Endodermal cell (in vitro differentiated cells): ENCODE measurements at regions not wholly inside any gene's neighbourhood (a gene's known extent, or its start where the extent isn't known, plus 50 kb on each side); places are given as distances from the start of the nearest gene placed in this dataset.

Experiments
- DNase-seq: peaks from one replicate; pipeline ENCODE4 v3.0.0-alpha.2; 2017
- H3K27ac ChIP-seq: 2 replicates; pipeline ENCODE4 v1.5.1; 2013; ENCODE audit warnings: mild to moderate bottlenecking, low read depth, low read length, moderate library complexity
- H3K27me3 ChIP-seq: 2 replicates; pipeline ENCODE4 v1.6.1; 2013; ENCODE audit warnings: mild to moderate bottlenecking, low read length, moderate library complexity; ENCODE audit not compliant: insufficient read depth, control insufficient read depth, poor library complexity, severe bottlenecking
- H3K36me3 ChIP-seq: 2 replicates; pipeline ENCODE4 v1.7.0; 2013; ENCODE audit warnings: mild to moderate bottlenecking, low read length, moderate library complexity; ENCODE audit not compliant: control insufficient read depth, insufficient read depth
- H3K4me1 ChIP-seq: one replicate; pipeline ENCODE4 v1.7.0; 2013; ENCODE audit warnings: low read length; ENCODE audit not compliant: control insufficient read depth, insufficient read depth
- H3K4me3 ChIP-seq: 2 replicates; pipeline ENCODE4 v1.5.1; 2013; ENCODE audit warnings: mild to moderate bottlenecking, low read length, moderate library complexity
- H3K9ac ChIP-seq: 2 replicates; pipeline ENCODE4 v1.6.1; 2013; ENCODE audit warnings: mild to moderate bottlenecking, low read length, moderate library complexity; ENCODE audit not compliant: poor library complexity, severe bottlenecking; ENCODE audit errors: extremely low read depth
- H3K9me3 ChIP-seq: 2 replicates; pipeline ENCODE4 v1.6.1; 2013; ENCODE audit warnings: mild to moderate bottlenecking, low read length, moderate library complexity; ENCODE audit not compliant: control insufficient read depth
- H3K27ac Mint-ChIP-seq: 2 replicates; pipeline ENCODE4 v1.8.0; 2020; ENCODE audit warnings: mixed read lengths
- H3K27me3 Mint-ChIP-seq: 2 replicates; pipeline ENCODE4 v1.8.0; 2021; ENCODE audit warnings: mild to moderate bottlenecking, mixed read lengths; ENCODE audit not compliant: insufficient read depth
- H3K36me3 Mint-ChIP-seq: 2 replicates; pipeline ENCODE4 v1.8.0; 2020; ENCODE audit warnings: low read depth, mixed read lengths
- H3K4me1 Mint-ChIP-seq: 2 replicates; pipeline ENCODE4 v1.8.0; 2020; ENCODE audit warnings: mixed read lengths
- H3K4me3 Mint-ChIP-seq: 2 replicates; pipeline ENCODE4 v1.8.0; 2020; ENCODE audit warnings: mild to moderate bottlenecking, moderate library complexity, mixed read lengths
- H3K9me3 Mint-ChIP-seq: 2 replicates; pipeline ENCODE4 v1.8.0; 2020; ENCODE audit warnings: mild to moderate bottlenecking, mixed read lengths
- WGBS, 2 experiments: methylation state at CpG; one replicate each; pipeline versions ENCODE4 v1.1.5 to v1.1.7; 2013; ENCODE audit warnings: missing lambda C conversion rate in 2 of 2, mixed read lengths in 1 of 2; ENCODE audit not compliant: insufficient coverage in 1 of 2, insufficient read length in 1 of 2; 5-methylcytosine and 5-hydroxymethylcytosine counted together
- TF ChIP-seq, protein P1 (sequence below): fragments of 200-600 bp; sonication (generic); conservative IDR thresholded peaks from 2 replicates; pipeline ENCODE4 v1.5.0; 2021; ENCODE audit warnings: antibody characterized with exemption, mild to moderate bottlenecking

DNA sequence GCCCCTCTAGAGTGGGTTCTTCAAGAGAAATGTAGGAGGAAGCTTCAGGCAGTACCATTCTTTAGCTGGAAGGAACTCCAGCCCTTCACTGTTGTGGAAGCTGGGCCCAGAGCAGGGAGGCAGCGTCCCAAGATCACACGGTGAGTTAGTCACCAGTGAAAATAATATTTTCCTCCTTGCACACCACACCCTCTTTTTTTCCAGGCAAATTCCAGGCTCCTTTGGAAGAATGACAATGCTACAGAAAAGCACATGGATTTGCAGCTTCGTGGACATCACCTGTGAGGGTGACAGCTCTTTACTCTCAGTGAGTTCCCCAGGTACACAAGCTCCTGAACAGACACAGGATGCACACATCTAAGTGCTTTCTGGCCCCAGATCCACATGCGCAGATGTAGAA, 157.1 kb downstream of the COL6A3 start:
- no peak overlapping the region for H3K27ac ChIP-seq
- peaks cover 2% of the 10 kb centered on the region for H3K4me1 Mint-ChIP-seq
- no peak overlapping the region for H3K27ac Mint-ChIP-seq
- H3K4me1 ChIP-seq, result peaks cover 4% of the 10 kb centered on the region
- DNase-seq, result no peak
- no peak overlapping the region for H3K4me3 Mint-ChIP-seq
- no peaks in the 10 kb centered on the region for H3K27me3 ChIP-seq
- no peaks in the 10 kb centered on the region for H3K36me3 Mint-ChIP-seq
- H3K27me3 Mint-ChIP-seq, result no peaks in the 10 kb centered on the region
- no peaks in the 10 kb centered on the region for H3K9me3 ChIP-seq
- TF ChIP-seq, protein P1, sequence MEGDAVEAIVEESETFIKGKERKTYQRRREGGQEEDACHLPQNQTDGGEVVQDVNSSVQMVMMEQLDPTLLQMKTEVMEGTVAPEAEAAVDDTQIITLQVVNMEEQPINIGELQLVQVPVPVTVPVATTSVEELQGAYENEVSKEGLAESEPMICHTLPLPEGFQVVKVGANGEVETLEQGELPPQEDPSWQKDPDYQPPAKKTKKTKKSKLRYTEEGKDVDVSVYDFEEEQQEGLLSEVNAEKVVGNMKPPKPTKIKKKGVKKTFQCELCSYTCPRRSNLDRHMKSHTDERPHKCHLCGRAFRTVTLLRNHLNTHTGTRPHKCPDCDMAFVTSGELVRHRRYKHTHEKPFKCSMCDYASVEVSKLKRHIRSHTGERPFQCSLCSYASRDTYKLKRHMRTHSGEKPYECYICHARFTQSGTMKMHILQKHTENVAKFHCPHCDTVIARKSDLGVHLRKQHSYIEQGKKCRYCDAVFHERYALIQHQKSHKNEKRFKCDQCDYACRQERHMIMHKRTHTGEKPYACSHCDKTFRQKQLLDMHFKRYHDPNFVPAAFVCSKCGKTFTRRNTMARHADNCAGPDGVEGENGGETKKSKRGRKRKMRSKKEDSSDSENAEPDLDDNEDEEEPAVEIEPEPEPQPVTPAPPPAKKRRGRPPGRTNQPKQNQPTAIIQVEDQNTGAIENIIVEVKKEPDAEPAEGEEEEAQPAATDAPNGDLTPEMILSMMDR, result no peak
- no peaks in the 10 kb centered on the region for H3K9me3 Mint-ChIP-seq
- no peak overlapping the region for H3K4me3 ChIP-seq
- H3K36me3 ChIP-seq, result no peaks in the 10 kb centered on the region
- 90 to 94% methylated on average over 2 to 4 of the region's 4 CpGs for WGBS, 2 experiments
- no peak overlapping the region for H3K9ac ChIP-seq

DNA sequence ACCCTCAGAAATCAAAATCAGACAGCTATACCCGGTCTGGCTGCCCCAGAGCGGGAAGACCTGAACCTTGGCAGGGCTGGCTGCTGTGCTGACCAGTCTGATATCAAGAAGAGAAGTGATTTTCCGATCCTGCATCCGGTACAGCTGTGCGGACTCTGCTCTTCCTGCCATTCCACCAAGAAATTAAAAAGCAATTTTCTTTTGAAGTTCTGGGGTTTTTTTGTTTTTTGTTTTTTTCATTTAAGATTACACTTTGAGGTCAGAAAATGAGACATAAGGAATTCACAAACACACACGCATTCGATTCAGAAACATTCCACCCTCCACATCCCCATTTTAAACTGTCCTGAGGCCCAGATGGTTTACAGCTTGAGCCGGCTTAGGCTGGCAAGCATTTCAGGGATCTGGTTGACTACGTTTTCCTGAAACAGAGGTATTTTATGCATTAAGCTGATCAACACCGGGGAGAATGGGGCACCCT, 156.5 kb downstream of the COL6A3 start:
- no peak overlapping the region for H3K27ac ChIP-seq
- H3K27ac Mint-ChIP-seq, result no peak overlapping the region
- H3K9me3 Mint-ChIP-seq, result no peaks in the 10 kb centered on the region
- H3K4me1 Mint-ChIP-seq, result peaks cover 2% of the 10 kb centered on the region
- H3K27me3 Mint-ChIP-seq, result no peaks in the 10 kb centered on the region
- no peak overlapping the region for H3K4me3 ChIP-seq
- H3K36me3 ChIP-seq, result no peaks in the 10 kb centered on the region
- no peak overlapping the region for H3K4me3 Mint-ChIP-seq
- H3K27me3 ChIP-seq, result no peaks in the 10 kb centered on the region
- WGBS, 2 experiments, result 54 to 78% methylated on average over 4 to 10 of the region's 10 CpGs
- TF ChIP-seq, protein P1, result no peak
- H3K9me3 ChIP-seq, result no peaks in the 10 kb centered on the region
- peaks cover 4% of the 10 kb centered on the region for H3K4me1 ChIP-seq
- no peak for DNase-seq
- H3K36me3 Mint-ChIP-seq, result no peaks in the 10 kb centered on the region
- no peak overlapping the region for H3K9ac ChIP-seq

DNA sequence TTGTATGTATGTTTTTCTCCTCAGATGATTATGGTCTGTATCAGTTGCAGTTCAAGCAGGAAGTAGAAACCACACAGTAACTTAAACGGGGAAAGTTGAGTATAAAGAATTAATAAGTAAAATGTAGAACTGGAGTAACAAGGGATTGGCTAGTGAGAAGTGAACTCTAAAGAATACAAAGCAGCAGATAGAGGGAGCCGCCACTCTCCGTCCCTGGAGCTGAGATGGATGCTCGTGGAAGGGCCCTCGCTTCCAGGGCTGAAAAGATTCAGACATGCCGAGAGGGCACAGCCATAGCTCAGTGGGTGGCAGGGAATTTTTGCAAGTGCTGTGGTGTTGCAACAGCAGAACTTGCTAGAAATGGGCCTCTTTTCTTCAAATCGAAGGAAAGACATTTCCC, 155.8 kb downstream of the COL6A3 start:
- Mint-ChIP-seq H3K36me3 (no peaks in the 10 kb centered on the region), H3K9me3 (no peaks in the 10 kb centered on the region), H3K27ac (no peak overlapping the region), H3K4me1 (peaks cover 2% of the 10 kb centered on the region), H3K27me3 (no peaks in the 10 kb centered on the region), H3K4me3 (no peak overlapping the region)
- Histone ChIP-seq H3K4me1 (peaks cover 4% of the 10 kb centered on the region), H3K27ac (no peak overlapping the region), H3K9me3 (no peaks in the 10 kb centered on the region), H3K9ac (no peak overlapping the region), H3K4me3 (no peak overlapping the region), H3K36me3 (no peaks in the 10 kb centered on the region), H3K27me3 (no peaks in the 10 kb centered on the region)
- DNase-seq, result peak; percentile 71
- WGBS, 2 experiments, result 45 to 73% methylated on average over 6 to 7 of the region's 7 CpGs
- TF ChIP-seq, protein P1, result peak; percentile 53
